ENCODE measurements at regions not wholly inside any gene's neighbourhood (a gene's known extent, or its start where the extent isn't known, plus 50 kb on each side); places are given as distances from the start of the nearest gene placed in this dataset.

- TF ChIP-seq, protein P1, sequence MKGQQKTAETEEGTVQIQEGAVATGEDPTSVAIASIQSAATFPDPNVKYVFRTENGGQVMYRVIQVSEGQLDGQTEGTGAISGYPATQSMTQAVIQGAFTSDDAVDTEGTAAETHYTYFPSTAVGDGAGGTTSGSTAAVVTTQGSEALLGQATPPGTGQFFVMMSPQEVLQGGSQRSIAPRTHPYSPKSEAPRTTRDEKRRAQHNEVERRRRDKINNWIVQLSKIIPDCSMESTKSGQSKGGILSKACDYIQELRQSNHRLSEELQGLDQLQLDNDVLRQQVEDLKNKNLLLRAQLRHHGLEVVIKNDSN (IDR thresholded peaks at IDR 0.05; ENCODE audit: borderline replicate concordance, low read depth): no peak
- no peak for TF ChIP-seq TCF12 (IDR thresholded peaks at IDR 0.05)
These were observed 289.6 kb upstream of the ERCC4 start (continued) for GRCh38 chr16:13630374-13630773.

DNA sequence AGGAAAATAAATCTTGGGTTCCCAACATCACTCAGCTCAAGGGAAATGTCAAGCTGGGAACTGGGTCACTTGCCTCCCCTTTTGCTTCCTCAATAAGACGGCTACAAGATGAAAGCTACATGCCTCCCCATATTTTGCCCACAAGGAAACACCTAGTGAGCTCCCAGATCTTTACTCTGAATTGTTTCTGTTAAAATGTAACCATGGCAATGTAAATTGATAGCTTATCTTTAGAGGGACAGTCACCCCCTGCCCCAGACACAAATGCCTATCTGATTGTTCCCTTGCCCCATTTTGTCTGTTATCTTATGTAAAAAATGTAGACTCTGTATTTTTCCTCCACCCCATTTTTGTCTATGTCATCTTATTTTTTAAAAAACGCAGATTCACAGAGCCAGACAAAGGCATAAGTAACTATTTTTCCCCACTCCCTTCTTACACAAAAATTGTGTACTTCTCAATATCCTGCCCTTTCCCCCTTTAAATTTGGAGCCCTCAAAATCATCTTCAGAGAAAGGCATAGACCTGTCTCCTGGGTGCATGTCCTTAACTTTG lies 288.7 kb upstream of the ERCC4 start:
- no peak for DNase-seq
- no peaks in the 10 kb centered on the region for H3F3A ChIP-seq (replicated peaks; ENCODE audit: insufficient read depth)
- no peaks in the 10 kb centered on the region for H3K9me2 ChIP-seq
- no peaks in the 10 kb centered on the region for H3K36me3 ChIP-seq (replicated peaks in 1 of 2; ENCODE audit: control insufficient read depth in 1 of 2, insufficient read depth in 2 of 2, low read length in 1 of 2)
- H3K27me3 ChIP-seq (ENCODE audit: insufficient read depth): no peaks in the 10 kb centered on the region
- H2AFZ ChIP-seq (ENCODE audit: low read depth): no peak overlapping the region
- H3K4me2 ChIP-seq: no peak overlapping the region
- no peak overlapping the region for H3K9ac ChIP-seq
- WGBS (ENCODE audit: low lambda C conversion rate): 0% methylated on average over 2 of the region's 2 CpGs
- no peak overlapping the region for H3K27ac ChIP-seq (ENCODE audit: low read depth in 2 of 2, low read length in 1 of 2)
- H3K79me2 ChIP-seq (ENCODE audit: insufficient read depth): no peaks in the 10 kb centered on the region
- ChIA-PET CTCF (interaction anchor here (0.6 kb wide), 1 partner anchor 149 kb away, joined by 3 read pairs; no protein-coding TSS in a partner anchor), POLR2A (no interaction called here)
- H3K4me1 ChIP-seq (ENCODE audit: control insufficient read depth in 1 of 2, insufficient read depth in 2 of 2, low read depth in 1 of 2, low read length in 1 of 2): no peaks in the 10 kb centered on the region
- no peaks in the 10 kb centered on the region for H3K9me3 ChIP-seq
- H4K20me1 ChIP-seq (ENCODE audit: insufficient read depth): no peaks in the 10 kb centered on the region
- no peak overlapping the region for H3K4me3 ChIP-seq (ENCODE audit: low read depth in 2 of 2, low read length in 1 of 2)
- TF ChIP-seq JUND (IDR thresholded peaks at IDR 0.05) (no peak), MAX (IDR thresholded peaks at IDR 0.05; ENCODE audit: low read depth) (no peak), NRF1 (IDR thresholded peaks at IDR 0.05; ENCODE audit: low read depth, low read length) (no peak), SMC3 (IDR thresholded peaks at IDR 0.05; ENCODE audit: low read depth, low read length) (no peak), POLR2AphosphoS5 (IDR thresholded peaks at IDR 0.05; ENCODE audit: low read depth, low read length) (no peak), CHD2 (IDR thresholded peaks at IDR 0.05; ENCODE audit: low read length, partially characterized antibody) (no peak), SIN3A (IDR thresholded peaks at IDR 0.05; ENCODE audit: borderline replicate concordance, low read depth, low read length) (no peak), GATA2 (CRISPR knock-in tag; IDR thresholded peaks at IDR 0.05) (no peak), FOXJ3 (CRISPR knock-in tag; IDR thresholded peaks at IDR 0.05) (no peak), MXI1 (IDR thresholded peaks at IDR 0.05; ENCODE audit: low read depth, low read length) (no peak), EZH2phosphoT487 (IDR thresholded peaks at IDR 0.05; ENCODE audit: borderline replicate concordance, low read depth) (no peak), TAF1 (IDR thresholded peaks at IDR 0.05; ENCODE audit: borderline replicate concordance, low read depth, low read length) (no peak), GABPA (IDR thresholded peaks at IDR 0.05; ENCODE audit: low read depth) (no peak)
- TF ChIP-seq, protein P1 (IDR thresholded peaks at IDR 0.05; ENCODE audit: borderline replicate concordance, low read depth): no peak
- TF ChIP-seq, protein P2, sequence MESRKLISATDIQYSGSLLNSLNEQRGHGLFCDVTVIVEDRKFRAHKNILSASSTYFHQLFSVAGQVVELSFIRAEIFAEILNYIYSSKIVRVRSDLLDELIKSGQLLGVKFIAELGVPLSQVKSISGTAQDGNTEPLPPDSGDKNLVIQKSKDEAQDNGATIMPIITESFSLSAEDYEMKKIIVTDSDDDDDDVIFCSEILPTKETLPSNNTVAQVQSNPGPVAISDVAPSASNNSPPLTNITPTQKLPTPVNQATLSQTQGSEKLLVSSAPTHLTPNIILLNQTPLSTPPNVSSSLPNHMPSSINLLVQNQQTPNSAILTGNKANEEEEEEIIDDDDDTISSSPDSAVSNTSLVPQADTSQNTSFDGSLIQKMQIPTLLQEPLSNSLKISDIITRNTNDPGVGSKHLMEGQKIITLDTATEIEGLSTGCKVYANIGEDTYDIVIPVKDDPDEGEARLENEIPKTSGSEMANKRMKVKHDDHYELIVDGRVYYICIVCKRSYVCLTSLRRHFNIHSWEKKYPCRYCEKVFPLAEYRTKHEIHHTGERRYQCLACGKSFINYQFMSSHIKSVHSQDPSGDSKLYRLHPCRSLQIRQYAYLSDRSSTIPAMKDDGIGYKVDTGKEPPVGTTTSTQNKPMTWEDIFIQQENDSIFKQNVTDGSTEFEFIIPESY (IDR thresholded peaks at IDR 0.05; ENCODE audit: borderline replicate concordance, low read depth): no peak
- TF ChIP-seq, protein P3, sequence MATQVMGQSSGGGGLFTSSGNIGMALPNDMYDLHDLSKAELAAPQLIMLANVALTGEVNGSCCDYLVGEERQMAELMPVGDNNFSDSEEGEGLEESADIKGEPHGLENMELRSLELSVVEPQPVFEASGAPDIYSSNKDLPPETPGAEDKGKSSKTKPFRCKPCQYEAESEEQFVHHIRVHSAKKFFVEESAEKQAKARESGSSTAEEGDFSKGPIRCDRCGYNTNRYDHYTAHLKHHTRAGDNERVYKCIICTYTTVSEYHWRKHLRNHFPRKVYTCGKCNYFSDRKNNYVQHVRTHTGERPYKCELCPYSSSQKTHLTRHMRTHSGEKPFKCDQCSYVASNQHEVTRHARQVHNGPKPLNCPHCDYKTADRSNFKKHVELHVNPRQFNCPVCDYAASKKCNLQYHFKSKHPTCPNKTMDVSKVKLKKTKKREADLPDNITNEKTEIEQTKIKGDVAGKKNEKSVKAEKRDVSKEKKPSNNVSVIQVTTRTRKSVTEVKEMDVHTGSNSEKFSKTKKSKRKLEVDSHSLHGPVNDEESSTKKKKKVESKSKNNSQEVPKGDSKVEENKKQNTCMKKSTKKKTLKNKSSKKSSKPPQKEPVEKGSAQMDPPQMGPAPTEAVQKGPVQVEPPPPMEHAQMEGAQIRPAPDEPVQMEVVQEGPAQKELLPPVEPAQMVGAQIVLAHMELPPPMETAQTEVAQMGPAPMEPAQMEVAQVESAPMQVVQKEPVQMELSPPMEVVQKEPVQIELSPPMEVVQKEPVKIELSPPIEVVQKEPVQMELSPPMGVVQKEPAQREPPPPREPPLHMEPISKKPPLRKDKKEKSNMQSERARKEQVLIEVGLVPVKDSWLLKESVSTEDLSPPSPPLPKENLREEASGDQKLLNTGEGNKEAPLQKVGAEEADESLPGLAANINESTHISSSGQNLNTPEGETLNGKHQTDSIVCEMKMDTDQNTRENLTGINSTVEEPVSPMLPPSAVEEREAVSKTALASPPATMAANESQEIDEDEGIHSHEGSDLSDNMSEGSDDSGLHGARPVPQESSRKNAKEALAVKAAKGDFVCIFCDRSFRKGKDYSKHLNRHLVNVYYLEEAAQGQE (IDR thresholded peaks at IDR 0.05; ENCODE audit: low read depth, low read length): no peak
- TF ChIP-seq, protein P4, sequence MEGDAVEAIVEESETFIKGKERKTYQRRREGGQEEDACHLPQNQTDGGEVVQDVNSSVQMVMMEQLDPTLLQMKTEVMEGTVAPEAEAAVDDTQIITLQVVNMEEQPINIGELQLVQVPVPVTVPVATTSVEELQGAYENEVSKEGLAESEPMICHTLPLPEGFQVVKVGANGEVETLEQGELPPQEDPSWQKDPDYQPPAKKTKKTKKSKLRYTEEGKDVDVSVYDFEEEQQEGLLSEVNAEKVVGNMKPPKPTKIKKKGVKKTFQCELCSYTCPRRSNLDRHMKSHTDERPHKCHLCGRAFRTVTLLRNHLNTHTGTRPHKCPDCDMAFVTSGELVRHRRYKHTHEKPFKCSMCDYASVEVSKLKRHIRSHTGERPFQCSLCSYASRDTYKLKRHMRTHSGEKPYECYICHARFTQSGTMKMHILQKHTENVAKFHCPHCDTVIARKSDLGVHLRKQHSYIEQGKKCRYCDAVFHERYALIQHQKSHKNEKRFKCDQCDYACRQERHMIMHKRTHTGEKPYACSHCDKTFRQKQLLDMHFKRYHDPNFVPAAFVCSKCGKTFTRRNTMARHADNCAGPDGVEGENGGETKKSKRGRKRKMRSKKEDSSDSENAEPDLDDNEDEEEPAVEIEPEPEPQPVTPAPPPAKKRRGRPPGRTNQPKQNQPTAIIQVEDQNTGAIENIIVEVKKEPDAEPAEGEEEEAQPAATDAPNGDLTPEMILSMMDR (IDR thresholded peaks at IDR 0.05): no peak

Measured in SK-N-SH (cell line).